ENCODE measurements at regions not wholly inside any gene's neighbourhood (a gene's known extent, or its start where the extent isn't known, plus 50 kb on each side); places are given as distances from the start of the nearest gene placed in this dataset.

DNA sequence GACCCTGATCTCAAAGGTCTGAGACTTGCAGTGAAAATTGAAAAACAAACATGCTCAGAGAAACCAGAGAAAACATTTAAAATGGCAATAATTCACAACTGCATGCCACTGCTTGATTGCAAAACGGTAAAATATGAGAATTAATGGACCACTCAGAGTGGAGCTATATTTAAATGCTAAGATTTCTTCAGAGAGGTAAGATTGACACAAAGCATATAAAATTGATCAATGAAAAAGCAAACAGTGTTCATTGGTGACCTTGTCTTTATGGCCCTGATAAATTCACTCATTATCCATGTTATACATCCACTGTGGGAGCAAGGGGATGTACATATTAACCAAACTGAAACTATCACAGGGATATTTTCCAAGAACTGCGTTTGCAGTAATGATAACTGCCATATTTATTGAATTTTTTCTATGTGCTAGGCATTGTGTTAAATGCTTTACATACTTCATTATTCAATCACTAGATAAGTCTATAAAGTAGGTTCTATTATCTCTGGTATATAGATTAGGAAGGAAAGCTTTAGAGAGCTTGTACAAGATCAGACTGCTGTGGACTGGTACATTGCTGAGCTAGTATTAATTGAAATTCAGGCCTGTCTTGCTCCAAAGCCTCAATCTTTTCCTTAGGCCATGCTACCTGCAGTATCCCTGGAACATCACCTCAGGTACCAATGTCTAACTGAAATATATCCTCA is 113.9 kb upstream of the LMO3 start:
- no peak overlapping the region for H3K4me3 ChIP-seq
- H3K36me3 ChIP-seq: no peaks in the 10 kb centered on the region
- H3K27me3 ChIP-seq (replicated peaks): no peaks in the 10 kb centered on the region
- peaks cover 6% of the 10 kb centered on the region; the same call in 1 of the 2 replicates for H3K9me3 ChIP-seq (replicated peaks)
- no peak overlapping the region for H3K27ac ChIP-seq
- DNase-seq (ENCODE audit: low read depth in 1 of 2, low spot score in 2 of 2): no peak
- no peaks in the 10 kb centered on the region for H3K4me1 ChIP-seq (replicated peaks)

GRCh38 chr12:16716928-16717327 is 111.0 kb upstream of the LMO3 start:
- Histone ChIP-seq H3K9me3 (replicated peaks) (no peaks in the 10 kb centered on the region), H3K27me3 (replicated peaks) (no peaks in the 10 kb centered on the region), H3K27ac (no peak overlapping the region), H3K4me3 (no peak overlapping the region), H3K36me3 (no peaks in the 10 kb centered on the region), H3K4me1 (replicated peaks) (no peaks in the 10 kb centered on the region)
- DNase-seq (ENCODE audit: low read depth in 1 of 2, low spot score in 2 of 2): no peak

GRCh38 chr12:16692099-16692498 is 86.1 kb upstream of the LMO3 start:
- Histone ChIP-seq H3K27ac (no peak overlapping the region), H3K36me3 (no peaks in the 10 kb centered on the region), H3K4me1 (replicated peaks) (no peaks in the 10 kb centered on the region), H3K4me3 (no peak overlapping the region), H3K27me3 (replicated peaks) (no peaks in the 10 kb centered on the region), H3K9me3 (replicated peaks) (0 out of 2 replicates have a peak, but pooled peaks cover 4% of the 10 kb centered on the region)
- no peak for DNase-seq (ENCODE audit: low read depth in 1 of 2, low spot score in 2 of 2)

DNA sequence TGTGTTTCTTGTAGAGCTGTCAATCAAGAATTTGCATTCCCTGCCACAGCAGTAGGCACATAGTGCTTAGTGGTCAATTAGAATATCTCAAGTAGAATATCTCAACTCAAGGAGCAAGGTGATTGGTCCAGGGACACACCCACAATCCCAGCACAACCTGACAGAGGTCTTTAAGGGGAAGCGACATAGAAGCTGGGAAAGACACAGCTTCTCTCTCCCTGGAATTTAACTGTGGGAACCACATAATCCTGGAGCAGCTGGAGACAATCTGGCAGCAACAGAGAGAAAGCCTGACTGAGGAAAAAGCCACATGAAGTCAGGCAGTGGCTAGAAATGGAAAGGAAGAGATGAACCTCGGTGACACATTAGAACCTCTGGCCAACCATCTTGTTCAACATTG is 85.7 kb upstream of the LMO3 start:
- H3K9me3 ChIP-seq (replicated peaks): 0 out of 2 replicates have a peak, but pooled peaks cover 4% of the 10 kb centered on the region
- no peak for DNase-seq (ENCODE audit: low read depth in 1 of 2, low spot score in 2 of 2)
- H3K4me3 ChIP-seq: no peak overlapping the region

DNA sequence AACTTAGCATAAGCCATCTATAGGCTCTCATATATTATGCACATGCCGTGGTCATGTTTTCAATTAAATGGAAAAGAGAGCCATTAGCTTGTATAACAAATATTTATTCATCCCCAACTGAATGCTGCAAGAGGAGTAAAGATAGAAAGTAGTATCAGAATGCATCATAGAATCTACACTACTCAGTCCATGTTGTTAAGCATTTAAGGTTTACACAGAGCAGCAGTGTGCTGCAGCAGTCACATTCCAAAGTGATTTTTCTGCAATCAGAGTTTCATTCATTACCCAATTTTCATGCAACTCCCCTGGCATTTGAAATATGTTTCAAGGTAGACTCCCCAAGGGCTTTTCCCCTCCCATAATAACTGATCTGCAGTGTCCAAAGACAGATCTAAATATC is 82.2 kb upstream of the LMO3 start:
- DNase-seq (ENCODE audit: low read depth in 1 of 2, low spot score in 2 of 2): no peak

More for the DNA sequence above, 85.7 kb upstream of the LMO3 start:
- H3K27me3 ChIP-seq (replicated peaks): no peaks in the 10 kb centered on the region
- H3K27ac ChIP-seq: no peak overlapping the region
- H3K4me1 ChIP-seq (replicated peaks): no peaks in the 10 kb centered on the region
- no peaks in the 10 kb centered on the region for H3K36me3 ChIP-seq

DNA sequence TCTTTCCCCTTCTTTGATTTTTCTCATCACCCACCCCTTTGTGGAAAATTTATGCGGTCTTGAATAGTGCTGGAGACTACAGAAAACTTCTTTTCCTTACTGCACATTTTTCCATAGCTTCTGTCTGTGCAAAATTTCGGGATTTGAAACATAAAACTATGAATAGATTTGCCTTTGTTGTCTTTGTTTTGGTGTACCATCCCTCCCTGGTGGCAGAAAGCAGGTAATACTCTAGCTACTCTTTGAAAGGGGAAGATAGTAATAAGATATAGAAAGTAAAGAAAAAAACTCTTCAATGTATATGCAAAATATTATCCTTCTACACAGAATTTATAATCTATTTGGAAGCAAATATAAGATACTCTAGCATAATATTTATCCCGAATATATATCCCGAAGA is 79.1 kb upstream of the LMO3 start:
- Histone ChIP-seq H3K36me3 (no peaks in the 10 kb centered on the region), H3K9me3 (replicated peaks) (no peaks in the 10 kb centered on the region; the same call in 1 of the 2 replicates), H3K4me3 (no peak overlapping the region), H3K27me3 (replicated peaks) (no peaks in the 10 kb centered on the region), H3K4me1 (replicated peaks) (no peaks in the 10 kb centered on the region), H3K27ac (no peak overlapping the region)
- DNase-seq (ENCODE audit: low read depth in 1 of 2, low spot score in 2 of 2): no peak

More for the DNA sequence above, 82.2 kb upstream of the LMO3 start:
- Histone ChIP-seq H3K4me3 (no peak overlapping the region), H3K27ac (no peak overlapping the region), H3K4me1 (replicated peaks) (no peaks in the 10 kb centered on the region), H3K36me3 (no peaks in the 10 kb centered on the region), H3K27me3 (replicated peaks) (no peaks in the 10 kb centered on the region), H3K9me3 (replicated peaks) (no peaks in the 10 kb centered on the region; the same call in 1 of the 2 replicates)

DNA sequence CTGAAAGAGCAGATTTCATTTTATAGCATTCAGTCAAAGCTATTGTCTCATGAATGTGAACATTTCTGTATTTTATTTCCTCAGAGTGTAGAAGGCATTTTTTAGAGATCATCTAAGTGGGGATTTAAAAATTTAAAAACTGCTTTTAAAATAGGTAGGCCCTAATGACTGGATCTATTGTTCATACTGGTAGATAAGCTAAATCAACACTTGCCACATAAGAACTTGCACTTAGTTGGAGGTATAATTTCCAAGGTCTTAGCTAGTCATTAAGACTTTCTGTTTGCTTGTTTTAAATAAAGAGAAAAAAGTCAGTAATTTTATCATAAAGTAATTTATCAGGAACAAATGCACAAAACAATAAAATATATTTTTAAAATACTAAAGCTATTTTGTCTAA is 75.2 kb upstream of the LMO3 start:
- no peak overlapping the region for H3K4me3 ChIP-seq
- no peaks in the 10 kb centered on the region; the same call in 1 of the 2 replicates for H3K9me3 ChIP-seq (replicated peaks)
- H3K27ac ChIP-seq: no peak overlapping the region
- no peak for DNase-seq (ENCODE audit: low read depth in 1 of 2, low spot score in 2 of 2)
- no peaks in the 10 kb centered on the region for H3K4me1 ChIP-seq (replicated peaks)
- no peaks in the 10 kb centered on the region for H3K27me3 ChIP-seq (replicated peaks)
- H3K36me3 ChIP-seq: no peaks in the 10 kb centered on the region

- Histone ChIP-seq H3K36me3 (no peaks in the 10 kb centered on the region), H3K27ac (no peak overlapping the region), H3K4me3 (no peak overlapping the region), H3K4me1 (replicated peaks) (no peaks in the 10 kb centered on the region), H3K27me3 (replicated peaks) (no peaks in the 10 kb centered on the region), H3K9me3 (replicated peaks) (no peaks in the 10 kb centered on the region)
- DNase-seq (ENCODE audit: low read depth in 1 of 2, low spot score in 2 of 2): no peak
Measured at GRCh38 chr12:16675438-16675837, 69.5 kb upstream of the LMO3 start.

- H3K36me3 ChIP-seq: no peaks in the 10 kb centered on the region
- no peaks in the 10 kb centered on the region for H3K9me3 ChIP-seq (replicated peaks)
- H3K4me3 ChIP-seq: no peak overlapping the region
- H3K27ac ChIP-seq: no peak overlapping the region
- no peaks in the 10 kb centered on the region for H3K27me3 ChIP-seq (replicated peaks)
- no peak for DNase-seq (ENCODE audit: low read depth in 1 of 2, low spot score in 2 of 2)
- H3K4me1 ChIP-seq (replicated peaks): no peaks in the 10 kb centered on the region
Measured at GRCh38 chr12:16674885-16675284, 68.9 kb upstream of the LMO3 start.

DNA sequence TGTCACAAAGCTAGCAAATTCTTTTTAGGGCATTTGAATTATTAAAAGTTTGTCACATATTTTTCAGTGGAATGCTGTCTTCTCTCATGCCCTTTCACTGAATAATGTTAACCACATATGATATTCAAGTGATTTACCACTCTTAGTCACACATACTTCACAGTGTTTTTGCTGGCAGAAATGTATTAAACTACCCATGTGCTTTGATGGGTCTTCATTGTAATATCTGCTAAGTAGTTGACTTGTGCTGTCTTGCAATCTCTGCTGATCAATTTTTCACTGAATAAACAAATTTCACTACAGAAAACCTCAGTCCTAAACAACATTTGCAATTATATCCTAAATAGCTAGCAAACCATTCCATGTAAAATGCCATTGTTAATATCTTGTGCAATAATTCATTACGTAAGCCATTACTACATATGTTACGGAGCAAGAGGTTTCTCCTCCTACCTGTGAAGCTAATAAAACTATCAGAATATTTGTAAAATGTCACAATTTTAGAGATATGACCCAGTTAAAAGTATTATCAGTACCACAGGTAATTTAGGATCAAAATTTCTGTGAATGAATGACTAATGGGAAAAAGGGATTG is 64.6 kb upstream of the LMO3 start:
- no peaks in the 10 kb centered on the region for H3K36me3 ChIP-seq
- H3K27ac ChIP-seq: no peak overlapping the region

DNA sequence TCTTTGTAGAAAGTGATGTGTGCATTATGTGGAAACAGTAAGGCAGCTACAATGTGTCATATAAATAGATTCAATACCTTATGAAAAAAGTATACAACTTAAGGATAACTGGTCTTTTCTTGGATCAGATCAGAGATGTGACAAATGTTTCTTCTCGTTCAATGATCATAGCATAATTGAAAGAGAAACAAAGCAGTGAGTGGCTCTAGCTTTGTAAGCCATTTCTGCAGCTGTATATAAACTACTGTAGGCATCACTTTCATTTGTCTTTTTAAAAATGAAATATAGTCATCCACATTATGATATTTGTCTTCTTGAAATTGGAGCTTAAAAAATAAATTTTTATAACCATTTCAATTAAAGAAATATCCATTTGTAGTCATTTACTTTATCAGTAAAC is 63.8 kb upstream of the LMO3 start:
- no peak for DNase-seq (ENCODE audit: low read depth in 1 of 2, low spot score in 2 of 2)
- Histone ChIP-seq H3K27me3 (replicated peaks) (no peaks in the 10 kb centered on the region), H3K4me3 (no peak overlapping the region), H3K27ac (no peak overlapping the region), H3K36me3 (no peaks in the 10 kb centered on the region), H3K9me3 (replicated peaks) (0 out of 2 replicates have a peak, but pooled peaks cover under 1% of the 10 kb centered on the region), H3K4me1 (replicated peaks) (no peaks in the 10 kb centered on the region)

More for the DNA sequence above, 64.6 kb upstream of the LMO3 start:
- Histone ChIP-seq H3K27me3 (replicated peaks) (no peaks in the 10 kb centered on the region), H3K4me3 (no peak overlapping the region), H3K9me3 (replicated peaks) (no peaks in the 10 kb centered on the region), H3K4me1 (replicated peaks) (no peaks in the 10 kb centered on the region)
- no peak for DNase-seq (ENCODE audit: low read depth in 1 of 2, low spot score in 2 of 2)

DNA sequence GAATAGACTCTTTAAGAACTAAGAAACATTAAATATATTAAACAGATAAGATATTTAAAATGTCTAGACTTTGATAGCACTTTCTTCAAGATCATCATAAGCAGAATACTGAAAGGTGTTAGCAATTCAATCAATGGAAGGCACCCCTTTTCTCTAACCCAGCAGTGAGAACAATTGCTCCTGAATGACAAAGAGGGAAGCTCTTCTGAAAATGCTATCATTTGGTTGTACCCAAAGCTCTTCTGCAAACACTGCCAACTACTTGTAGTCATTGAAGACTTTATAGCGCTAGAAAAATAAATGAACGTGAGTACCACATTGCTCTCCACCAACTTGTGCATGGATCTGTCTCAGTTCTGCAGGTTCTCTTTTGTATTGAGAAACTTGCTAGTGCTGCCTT is 62.2 kb upstream of the LMO3 start:
- H3K4me1 ChIP-seq (replicated peaks): no peaks in the 10 kb centered on the region

GRCh38 chr12:16658699-16659098 is 52.7 kb upstream of the LMO3 start:
- H3K36me3 ChIP-seq: no peaks in the 10 kb centered on the region
- no peaks in the 10 kb centered on the region for H3K27me3 ChIP-seq (replicated peaks)

More for the DNA sequence above, 62.2 kb upstream of the LMO3 start:
- DNase-seq (ENCODE audit: low read depth in 1 of 2, low spot score in 2 of 2): no peak
- Histone ChIP-seq H3K27me3 (replicated peaks) (no peaks in the 10 kb centered on the region), H3K36me3 (no peaks in the 10 kb centered on the region), H3K4me3 (no peak overlapping the region), H3K27ac (no peak overlapping the region), H3K9me3 (replicated peaks) (0 out of 2 replicates have a peak, but pooled peaks cover 3% of the 10 kb centered on the region)

More at GRCh38 chr12:16658699-16659098, 52.7 kb upstream of the LMO3 start:
- no peaks in the 10 kb centered on the region; the same call in 1 of the 2 replicates for H3K9me3 ChIP-seq (replicated peaks)
- no peak for DNase-seq (ENCODE audit: low read depth in 1 of 2, low spot score in 2 of 2)
- no peak overlapping the region for H3K4me3 ChIP-seq
- no peaks in the 10 kb centered on the region for H3K4me1 ChIP-seq (replicated peaks)
- no peak overlapping the region for H3K27ac ChIP-seq

Measured in SJSA1 (cell line).